HK-2 (cell line): ENCODE measurements at regions not wholly inside any gene's neighbourhood (a gene's known extent, or its start where the extent isn't known, plus 50 kb on each side); places are given as distances from the start of the nearest gene placed in this dataset.
"Not testable (repeated sequence)": the region's sequence is repeated elsewhere in the genome, so short reads cannot be mapped to it uniquely, and the experiment has no call there.

Experiments used
- DNase-seq: peaks from one replicate; pipeline ENCODE4 v3.0.0-alpha.2; 2018; ENCODE audit not compliant: unreplicated experiment

GRCh38 chr12:92061061-92061460, 84.6 kb downstream of the BTG1 start:
- DNase-seq: no peak

GRCh38 chr12:92059960-92060359, 85.7 kb downstream of the BTG1 start:
- no peak for DNase-seq

GRCh38 chr12:92058664-92059063, 87.0 kb downstream of the BTG1 start:
- DNase-seq: no peak

GRCh38 chr12:92056756-92057155, 88.9 kb downstream of the BTG1 start:
- DNase-seq: not testable (repeated sequence)

GRCh38 chr12:92056290-92056689, 89.4 kb downstream of the BTG1 start:
- DNase-seq: no peak

GRCh38 chr12:92055877-92056276, 89.8 kb downstream of the BTG1 start:
- DNase-seq: no peak

- no peak for DNase-seq
Observed at GRCh38 chr12:92051441-92051840, 94.2 kb downstream of the BTG1 start.

GRCh38 chr12:92049403-92049802, 96.2 kb downstream of the BTG1 start:
- no peak for DNase-seq

- DNase-seq: no peak
Observed at GRCh38 chr12:92047393-92047826, 98.2 kb downstream of the BTG1 start.

- DNase-seq: no peak
Observed at GRCh38 chr12:92046557-92047392, 98.9 kb downstream of the BTG1 start.

- DNase-seq: no peak
Observed at GRCh38 chr12:92045852-92046251, 99.8 kb downstream of the BTG1 start.

- no peak for DNase-seq
Observed at GRCh38 chr12:92044435-92044834, 101.2 kb downstream of the BTG1 start.

GRCh38 chr12:92042791-92043531, 102.7 kb downstream of the BTG1 start:
- no peak for DNase-seq

GRCh38 chr12:92041742-92042141, 103.9 kb downstream of the BTG1 start:
- no peak for DNase-seq

GRCh38 chr12:92039046-92039445, 106.6 kb downstream of the BTG1 start:
- DNase-seq: no peak

- DNase-seq: no peak
Observed at GRCh38 chr12:92038476-92038875, 107.2 kb downstream of the BTG1 start.

GRCh38 chr12:92036771-92037453, 108.7 kb downstream of the BTG1 start:
- no peak for DNase-seq

- DNase-seq: no peak
Observed at GRCh38 chr12:92036061-92036620, 109.5 kb downstream of the BTG1 start.

GRCh38 chr12:92035477-92035876, 110.2 kb downstream of the BTG1 start:
- no peak for DNase-seq

GRCh38 chr12:92034858-92035401, 110.7 kb downstream of the BTG1 start:
- no peak for DNase-seq

- DNase-seq: no peak
Observed at GRCh38 chr12:92034083-92034482, 111.6 kb downstream of the BTG1 start.

GRCh38 chr12:92032965-92033364, 112.7 kb downstream of the BTG1 start:
- no peak for DNase-seq
